Panc1 (cell line): ENCODE measurements at regions not wholly inside any gene's neighbourhood (a gene's known extent, or its start where the extent isn't known, plus 50 kb on each side); places are given as distances from the start of the nearest gene placed in this dataset.

Source experiments
- ATAC-seq: fragments of 200-7000 bp; cut with Tn5 transposase; 2 replicates; pipeline ENCODE4 v1.9.1; 2020; ENCODE audit warnings: mild to moderate bottlenecking, moderate library complexity
- BruUV-seq: library from RNA; stranded (reverse); fragments of 400-500 nt; replicated peaks from 2 replicates; lab custom pipeline; 2021; lab: Mats Ljungman, UMichigan
- CTCF ChIA-PET: fragments of 300-600 bp; sonication (Branson Sonifier 250); formaldehyde crosslinking; loops from one replicate; lab custom pipeline; 2022; ENCODE audit warnings: antibody characterized with exemption; lab: Charles Lee
- POLR2A ChIA-PET: fragments of 300-600 bp; sonication (Branson Sonifier 250); formaldehyde crosslinking; loops from one replicate; lab custom pipeline; 2022; ENCODE audit warnings: antibody characterized with exemption; lab: Charles Lee
- DNase-seq: peaks from one replicate; pipeline ENCODE4 v3.0.0-alpha.2; 2010; ENCODE audit warnings: low read depth, low spot score
- H3K27ac ChIP-seq: 2 replicates; pipeline ENCODE4 v1.5.1; 2011; ENCODE audit warnings: mild to moderate bottlenecking, low read length, inconsistent platforms
- H3K27me3 ChIP-seq: fragments of 200-500 bp; sonication (Bioruptor generic); 2 replicates; pipeline ENCODE4 v1.6.0; 2014; ENCODE audit warnings: low read length, inconsistent platforms; ENCODE audit not compliant: control insufficient read depth, insufficient read depth
- H3K36me3 ChIP-seq: fragments of 200-500 bp; sonication (Bioruptor generic); 2 replicates; pipeline ENCODE4 v1.5.1; 2014; ENCODE audit warnings: inconsistent platforms, mild to moderate bottlenecking, low read length, moderate library complexity; ENCODE audit not compliant: control insufficient read depth, insufficient read depth
- H3K4me1 ChIP-seq: 2 replicates; pipeline ENCODE4 v1.5.1; 2011; ENCODE audit warnings: inconsistent platforms, mild to moderate bottlenecking, low read length, moderate library complexity; ENCODE audit not compliant: control insufficient read depth, insufficient read depth
- H3K4me3 ChIP-seq, 2 experiments: 2 replicates each; pipeline ENCODE4 v1.5.1; 2011 to 2012; ENCODE audit warnings: low read depth in 2 of 2, low read length in 2 of 2, mild to moderate bottlenecking in 2 of 2, inconsistent platforms in 1 of 2, moderate library complexity in 1 of 2
- H3K9me3 ChIP-seq: fragments of 200-500 bp; sonication (Bioruptor generic); 2 replicates; pipeline ENCODE4 v1.5.1; 2014; ENCODE audit warnings: low read depth, mild to moderate bottlenecking, inconsistent platforms, low read length, moderate library complexity; ENCODE audit not compliant: control insufficient read depth, insufficient read depth
- CTCF ChIP-seq: fragments of 450-650 bp; IDR thresholded peaks from 2 replicates; pipeline ENCODE4 v1.5.1; 2017; ENCODE audit warnings: mild to moderate bottlenecking
- POLR2AphosphoS5 ChIP-seq: IDR thresholded peaks from 2 replicates; pipeline ENCODE4 v1.6.1; 2012; ENCODE audit warnings: mild to moderate bottlenecking, low read depth, low read length, moderate library complexity
- REST ChIP-seq, 2 experiments: IDR thresholded peaks; 2 replicates each; pipeline ENCODE4 v1.6.1; 2011 to 2012; ENCODE audit warnings: low read depth in 2 of 2, control low read depth in 1 of 2, low read length in 1 of 2, mild to moderate bottlenecking in 1 of 2, moderate library complexity in 1 of 2; ENCODE audit not compliant: insufficient read depth in 1 of 2
- SIN3A ChIP-seq: IDR thresholded peaks from 2 replicates; pipeline ENCODE4 v1.6.1; 2012; ENCODE audit warnings: low read depth, mild to moderate bottlenecking, low read length, moderate library complexity, borderline replicate concordance; ENCODE audit not compliant: insufficient read depth
- TCF7L2 ChIP-seq: IDR thresholded peaks from 2 replicates; pipeline ENCODE4 v1.6.1; 2011; ENCODE audit warnings: mild to moderate bottlenecking, low read depth, low read length, inconsistent platforms
- in situ Hi-C: cut with HindIII; loops from 2 replicates; pipeline ENCODE4 v1.10.0; 2016; ENCODE audit warnings: low sequenced_read_pairs, low pct_unique_long_range_greater_than_20kb
- intact Hi-C: fragments of 100-400 bp; cut with micrococcal nuclease; formaldehyde crosslinking; loops from one replicate; pipeline ENCODE4 v1.10.0; 2022; ENCODE audit not compliant: unreplicated experiment

GRCh38 chr7:68776326-68776725 lies 821.9 kb upstream of the AUTS2 start:
- Histone ChIP-seq H3K36me3 (no peaks in the 10 kb centered on the region), H3K9me3 (no peaks in the 10 kb centered on the region), H3K4me3 (no peak overlapping the region), H3K27me3 (no peaks in the 10 kb centered on the region), H3K27ac (no peak overlapping the region), H3K4me1 (no peaks in the 10 kb centered on the region)
- in situ Hi-C loops (no loop called here), intact Hi-C loops (no loop called here)
- ATAC-seq (no peak), DNase-seq (no peak)
- TF ChIP-seq REST (IDR thresholded peaks at IDR 0.05; ENCODE audit: insufficient read depth in 1 of 2, low read depth in 2 of 2, low read length in 1 of 2): no peak
- no peak for TF ChIP-seq POLR2AphosphoS5
- ChIA-PET POLR2A (no interaction called here), CTCF (no interaction called here)
- no TSS peak for BruUV-seq

- in situ Hi-C loops (no loop called here), intact Hi-C loops (no loop called here)
- ChIA-PET CTCF (no interaction called here), POLR2A (no interaction called here)
- Histone ChIP-seq H3K27ac (no peak overlapping the region), H3K4me1 (no peaks in the 10 kb centered on the region), H3K36me3 (no peaks in the 10 kb centered on the region), H3K9me3 (no peaks in the 10 kb centered on the region), H3K4me3 (no peak overlapping the region), H3K27me3 (no peaks in the 10 kb centered on the region)
- no peak for TF ChIP-seq CTCF
- DNase-seq (no peak), ATAC-seq (no peak)
- no TSS peak for BruUV-seq
These were observed 814.6 kb upstream of the AUTS2 start for GRCh38 chr7:68783684-68784083.

GRCh38 chr7:68785036-68785435 lies 813.2 kb upstream of the AUTS2 start:
- TF ChIP-seq SIN3A (no peak), REST (IDR thresholded peaks at IDR 0.05; ENCODE audit: insufficient read depth in 1 of 2, low read depth in 2 of 2, low read length in 1 of 2) (no peak), TCF7L2 (no peak), POLR2AphosphoS5 (no peak), CTCF (no peak)

More at GRCh38 chr7:68785036-68785435, 813.2 kb upstream of the AUTS2 start:
- no TSS peak for BruUV-seq
- Histone ChIP-seq H3K4me3 (no peak overlapping the region), H3K4me1 (no peaks in the 10 kb centered on the region), H3K27me3 (no peaks in the 10 kb centered on the region), H3K9me3 (no peaks in the 10 kb centered on the region), H3K36me3 (no peaks in the 10 kb centered on the region), H3K27ac (no peak overlapping the region)
- ATAC-seq (no peak), DNase-seq (no peak)
- in situ Hi-C loops: no loop called here
- CTCF ChIA-PET: no interaction called here
- intact Hi-C loops: no loop called here
- POLR2A ChIA-PET: no interaction called here
